ENCODE measurements at regions not wholly inside any gene's neighbourhood (a gene's known extent, or its start where the extent isn't known, plus 50 kb on each side); places are given as distances from the start of the nearest gene placed in this dataset.

- DNase-seq, result no peak
Measured at GRCh38 chr16:86809458-86809955, 231.2 kb downstream of the FOXL1 start.

DNA sequence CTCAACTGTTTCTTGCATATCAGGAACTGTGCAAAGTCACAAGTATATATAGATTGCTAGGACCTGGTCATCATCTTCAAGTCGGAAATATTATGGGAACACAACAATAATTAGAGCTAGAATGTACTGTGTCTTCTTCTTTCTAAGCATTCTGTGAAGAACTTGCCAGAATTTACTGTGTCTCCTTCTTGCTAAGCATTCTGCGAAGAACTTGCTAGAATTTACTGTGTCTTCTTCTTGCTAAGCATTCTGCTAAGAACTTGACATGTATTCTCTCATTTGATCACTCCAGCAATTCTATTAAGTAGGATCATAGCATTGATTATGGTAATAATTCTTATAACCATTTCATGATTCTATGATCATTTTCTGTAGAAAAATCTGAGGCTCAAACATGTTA is 231.7 kb downstream of the FOXL1 start:
- DNase-seq, result no peak

DNA sequence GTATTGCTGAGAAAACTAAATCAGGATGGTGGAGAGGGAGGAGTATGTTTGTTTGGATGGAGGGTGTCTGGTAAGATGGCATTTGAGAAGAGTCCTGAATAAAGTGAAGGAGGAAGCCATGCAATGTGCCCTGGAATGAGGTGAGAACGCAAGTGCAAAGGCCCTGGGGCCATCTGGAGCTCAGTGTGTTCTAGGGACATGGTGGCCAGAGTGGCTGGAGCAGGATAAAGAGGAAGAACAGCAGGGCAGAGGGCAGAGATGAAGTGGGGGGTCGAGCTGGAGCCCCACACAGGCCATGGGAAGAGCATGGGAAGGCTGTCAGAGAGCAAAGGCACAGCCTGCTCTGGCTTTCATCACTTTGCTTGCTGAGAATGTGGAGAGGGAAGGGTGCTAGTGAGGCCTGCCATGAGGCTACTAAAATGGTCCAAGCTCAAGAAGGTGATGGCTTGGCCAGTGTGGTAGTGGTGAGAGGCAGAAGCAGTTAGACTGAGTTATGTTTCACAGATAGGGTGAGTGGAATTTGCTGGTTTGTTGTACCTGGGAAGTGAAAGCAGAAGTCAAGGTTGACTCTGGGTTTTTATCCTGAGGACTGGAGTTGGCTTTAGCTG is 234.1 kb downstream of the FOXL1 start:
- no peak for DNase-seq

- DNase-seq, result no peak
Measured at GRCh38 chr16:86814256-86814655, 235.9 kb downstream of the FOXL1 start.

DNA sequence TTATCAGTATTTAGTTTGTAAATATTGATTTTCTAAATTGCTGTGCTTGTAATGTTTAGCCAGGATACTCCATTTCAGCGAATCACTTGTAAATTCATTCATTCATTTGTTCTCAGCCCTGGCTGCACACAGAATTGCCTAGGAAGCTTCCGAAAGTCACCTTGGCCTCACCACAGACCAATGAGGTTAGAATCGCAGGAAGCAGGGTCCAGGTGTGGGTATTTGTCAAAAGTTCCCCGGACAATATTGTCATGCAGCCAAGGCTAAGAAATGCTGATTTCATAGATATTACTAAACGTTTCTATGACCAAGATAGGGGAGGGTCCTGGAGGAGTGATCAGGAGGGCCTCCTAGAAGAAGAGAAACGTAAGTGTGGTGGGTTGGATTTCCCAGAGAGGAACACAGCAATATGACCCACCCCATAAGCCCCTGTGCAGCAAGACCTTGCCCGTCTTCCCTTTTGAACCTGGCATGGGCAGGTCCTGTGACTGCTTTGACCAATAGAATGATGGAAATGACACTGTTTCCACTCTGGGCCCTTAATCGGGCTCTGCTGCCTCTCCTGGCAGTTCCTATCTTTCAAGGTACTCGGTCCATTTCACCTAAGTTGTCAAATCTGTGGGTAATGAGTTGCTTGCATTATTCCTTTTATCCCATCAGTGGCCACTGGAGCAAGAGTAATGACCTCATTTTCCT is 238.7 kb downstream of the FOXL1 start:
- DNase-seq, result no peak

DNA sequence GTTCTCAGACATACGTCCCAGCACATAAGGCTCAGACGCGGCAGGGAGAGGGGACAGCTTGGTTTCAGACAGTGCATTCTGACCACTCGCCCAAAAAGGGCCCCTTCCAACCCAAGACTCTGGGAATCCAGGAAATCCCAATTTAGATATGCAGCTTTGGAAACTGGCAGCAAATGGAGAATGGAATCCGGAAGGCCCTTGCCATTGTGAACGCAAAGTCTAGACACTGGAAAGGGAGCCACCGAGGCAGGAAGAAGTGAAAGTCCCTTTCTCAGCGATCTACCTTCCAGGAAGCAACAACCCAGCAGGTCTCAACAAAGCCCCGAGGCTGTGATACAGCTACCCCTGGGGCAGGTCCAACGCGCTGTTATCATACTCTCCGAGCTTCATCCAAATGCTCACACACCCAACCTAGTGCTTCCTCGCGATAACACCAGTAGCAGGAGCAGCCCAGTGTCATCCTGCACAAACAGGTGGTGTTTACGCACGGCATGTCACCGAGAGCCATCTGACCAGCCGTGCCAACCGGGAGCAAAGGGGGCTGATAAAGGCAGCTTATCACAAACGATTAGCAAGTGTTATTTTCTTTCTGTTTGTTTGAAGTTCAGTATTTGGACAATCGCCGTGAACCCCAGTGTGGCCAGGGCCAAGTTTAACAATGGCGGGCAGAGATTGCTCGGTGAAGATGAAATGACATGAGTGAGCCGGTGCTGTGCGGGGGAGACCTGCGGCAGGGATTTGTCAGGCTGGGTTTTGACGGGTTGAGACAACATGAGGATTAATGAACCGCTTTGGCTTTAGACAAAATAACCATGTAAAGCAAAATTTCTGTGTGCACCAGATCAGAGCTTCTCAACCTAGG is 240.6 kb downstream of the FOXL1 start:
- no peak for DNase-seq

- DNase-seq, result no peak
Measured at GRCh38 chr16:86819533-86819892, 241.2 kb downstream of the FOXL1 start.

DNA sequence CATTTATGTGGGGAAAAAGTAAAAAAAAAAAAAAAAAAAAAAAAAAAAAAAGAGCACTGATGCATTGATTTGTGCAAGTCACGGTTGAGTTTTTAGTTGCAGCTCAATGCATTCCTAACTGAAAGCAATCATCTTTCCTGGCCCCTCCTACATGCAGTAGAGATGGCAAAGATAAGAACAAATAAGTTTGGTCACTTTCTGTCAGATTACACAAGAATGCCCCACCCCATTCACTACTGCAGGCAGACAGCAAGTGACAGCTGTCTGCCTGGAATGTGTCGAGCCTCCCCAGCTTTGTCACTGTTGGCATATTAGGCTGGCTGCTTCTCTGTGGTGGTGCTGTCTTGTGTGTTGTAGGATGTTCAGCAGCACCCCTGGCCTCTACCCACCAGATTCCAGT is 243.5 kb downstream of the FOXL1 start:
- no peak for DNase-seq

DNA sequence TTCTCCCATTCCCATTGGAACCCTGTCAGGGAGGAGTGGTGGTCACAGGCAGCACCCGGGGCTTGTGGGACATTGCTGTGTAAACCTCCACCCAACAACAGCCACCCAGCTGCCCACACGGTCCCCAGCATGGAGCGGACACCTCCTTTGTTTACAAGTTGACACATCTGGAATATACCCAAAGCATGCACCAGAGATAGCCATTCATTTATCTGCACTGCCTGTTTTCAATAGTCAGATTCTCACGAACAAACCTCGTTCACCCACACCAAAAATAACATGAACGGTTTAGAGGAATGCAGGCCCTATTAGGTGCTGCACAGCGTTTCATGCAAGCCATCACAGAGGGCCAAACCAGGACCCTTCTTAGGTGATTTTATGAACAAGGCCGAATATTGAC is 244.8 kb downstream of the FOXL1 start:
- no peak for DNase-seq

GRCh38 chr16:86823888-86824671 is 245.7 kb downstream of the FOXL1 start:
- no peak for DNase-seq

GRCh38 chr16:86824751-86825296 is 246.5 kb downstream of the FOXL1 start:
- DNase-seq, result no peak

DNA sequence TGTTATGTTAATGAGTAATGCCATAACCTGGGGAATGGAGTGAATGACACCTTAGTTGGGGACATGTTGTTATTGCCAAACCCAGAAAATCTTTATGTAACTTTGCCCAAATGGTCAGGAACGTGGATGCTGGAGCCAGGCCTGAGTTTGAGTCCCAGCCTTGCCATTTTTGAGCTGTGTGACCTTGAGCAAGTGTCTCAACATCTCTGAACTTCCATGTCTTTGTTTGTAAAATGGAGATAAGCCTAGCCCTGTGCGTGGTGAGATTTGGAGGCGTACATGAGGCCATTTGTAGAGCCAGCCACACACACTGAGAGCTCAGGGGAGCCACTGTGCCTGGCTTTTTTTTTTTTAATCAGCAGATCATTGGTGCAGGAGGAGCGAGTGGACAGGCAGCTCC is 247.3 kb downstream of the FOXL1 start:
- DNase-seq, result no peak

DNA sequence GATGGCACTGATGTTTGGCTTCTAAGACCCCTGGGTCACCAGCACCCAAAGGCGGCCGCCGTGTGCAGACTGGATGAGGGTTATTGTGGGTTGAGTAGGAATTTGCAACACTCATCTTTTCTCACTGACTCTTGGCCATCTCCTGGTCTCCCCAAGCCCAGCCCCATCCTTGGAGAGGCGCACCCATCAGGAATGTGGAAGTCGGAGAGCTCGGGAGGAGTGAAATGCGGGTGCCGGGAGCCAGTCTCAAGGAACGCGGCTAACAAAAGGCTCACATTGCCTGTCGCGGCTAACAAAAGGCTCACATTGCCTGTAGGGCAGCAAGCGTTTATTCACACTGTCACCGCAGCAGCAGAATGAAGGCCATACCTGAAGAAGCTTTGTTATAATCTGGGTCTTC is 248.6 kb downstream of the FOXL1 start:
- DNase-seq, result no peak

DNA sequence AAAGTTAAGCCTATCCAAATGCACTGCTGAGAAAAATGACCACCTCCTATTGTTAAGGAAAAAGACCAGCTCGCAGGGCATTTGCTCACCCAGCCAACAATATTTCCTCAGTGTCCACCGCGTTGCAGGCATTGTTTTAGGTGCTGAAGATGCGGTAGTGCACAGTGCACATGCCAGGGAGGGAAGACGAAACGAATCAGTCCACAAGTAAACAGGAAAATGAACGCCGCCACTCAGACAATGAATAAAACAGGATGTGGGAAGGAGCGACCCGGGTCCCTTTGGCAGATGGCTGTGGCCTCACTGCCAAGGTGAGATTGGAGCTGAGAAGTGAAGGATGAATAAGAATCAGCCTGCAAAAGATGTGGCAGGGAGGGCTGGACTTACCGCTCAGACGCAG is 249.2 kb downstream of the FOXL1 start:
- DNase-seq, result no peak

DNA sequence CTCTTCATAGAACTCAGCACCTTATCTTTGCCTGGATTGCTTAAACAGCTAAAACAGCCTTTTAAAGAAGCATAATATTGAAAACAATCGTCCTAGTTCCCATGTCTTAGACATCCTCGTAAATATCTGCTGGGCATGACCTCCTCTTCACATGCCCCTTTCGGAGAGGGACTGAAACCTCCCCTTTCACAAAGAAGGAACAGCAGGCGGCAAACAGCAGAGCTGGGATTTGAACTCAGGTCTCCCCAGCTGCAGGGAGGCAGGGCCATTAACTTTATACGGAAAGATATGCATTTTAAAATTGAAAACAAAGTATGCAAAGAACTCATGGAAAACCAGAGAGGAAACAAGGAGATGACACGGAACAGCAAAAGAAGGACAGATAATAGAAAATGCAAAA is 249.9 kb downstream of the FOXL1 start:
- no peak for DNase-seq

- DNase-seq, result no peak
Measured at GRCh38 chr16:86828653-86829052, 250.3 kb downstream of the FOXL1 start.

DNA sequence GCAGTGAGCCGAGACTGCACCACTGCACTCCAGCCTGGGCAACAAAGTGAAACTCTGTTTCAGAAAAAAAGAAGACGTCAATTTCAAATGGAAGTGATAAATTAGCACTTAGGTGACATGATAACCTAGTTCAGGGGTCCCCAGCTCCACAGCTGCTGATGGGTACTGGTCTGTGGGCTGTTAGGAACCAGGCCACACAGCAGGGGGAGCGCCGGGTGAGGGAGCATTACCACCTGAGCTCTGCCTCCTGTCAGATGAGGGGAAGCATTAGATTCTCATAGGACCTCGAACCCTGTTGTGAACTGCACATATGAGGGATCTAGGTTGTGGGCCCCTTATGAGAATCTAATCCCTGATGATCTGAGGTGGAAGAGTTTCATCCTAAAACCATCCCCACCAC is 253.0 kb downstream of the FOXL1 start:
- DNase-seq, result no peak

- DNase-seq, result no peak
Measured at GRCh38 chr16:86833136-86833535, 254.8 kb downstream of the FOXL1 start.

- no peak for DNase-seq
Measured at GRCh38 chr16:86834451-86835035, 256.2 kb downstream of the FOXL1 start.

DNA sequence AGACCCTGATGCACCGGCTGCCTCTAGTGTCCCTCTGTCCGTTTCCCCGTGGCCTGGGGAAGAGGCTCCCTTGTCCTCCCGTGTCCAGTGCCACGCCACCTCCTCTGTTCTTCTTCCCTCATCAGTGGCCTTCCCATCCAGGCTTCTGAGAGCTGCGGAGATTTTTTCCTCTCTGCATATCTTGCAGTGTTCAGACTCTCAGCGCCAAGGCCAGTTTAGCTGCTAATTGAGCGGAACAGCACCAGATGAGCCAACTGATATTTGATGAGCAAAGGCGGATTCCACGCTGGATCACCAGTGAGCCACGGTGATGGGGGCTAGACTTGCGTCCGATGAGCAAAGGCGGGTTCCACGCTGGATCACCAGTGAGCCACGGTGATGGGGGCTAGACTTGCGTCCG is 257.6 kb downstream of the FOXL1 start:
- DNase-seq, result no peak

- no peak for DNase-seq
Measured at GRCh38 chr16:86836503-86837129, 258.3 kb downstream of the FOXL1 start.

DNA sequence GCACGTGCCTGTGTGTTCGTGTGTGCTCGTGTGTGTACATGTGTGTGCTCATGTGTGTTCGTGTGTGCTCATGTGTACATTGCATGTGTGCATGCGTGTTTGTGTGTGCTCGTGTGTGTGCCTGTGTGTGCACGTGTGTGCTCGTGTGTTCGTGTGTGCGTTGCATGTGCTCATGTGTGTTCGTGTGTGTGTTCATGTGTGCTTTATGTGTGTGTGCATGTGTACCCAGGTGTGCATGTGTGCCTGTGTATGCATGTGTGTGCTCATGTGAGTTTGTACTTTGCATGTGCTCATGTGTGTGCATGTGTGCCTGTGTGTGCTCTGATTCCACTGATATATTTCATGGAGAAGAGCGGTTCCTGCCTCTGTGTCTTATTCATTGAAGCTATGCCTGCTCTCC is 265.5 kb downstream of the FOXL1 start:
- DNase-seq, result no peak
